H7 (cell line): ENCODE measurements at regions not wholly inside any gene's neighbourhood (a gene's known extent, or its start where the extent isn't known, plus 50 kb on each side); places are given as distances from the start of the nearest gene placed in this dataset.

Experiments used
- DNase-seq: peaks from one replicate; pipeline ENCODE4 v3.0.0; 2012
- H3K27me3 ChIP-seq: 2 replicates; pipeline ENCODE4 v1.6.0; 2011; ENCODE audit warnings: mild to moderate bottlenecking, low read length; ENCODE audit not compliant: control insufficient read depth, insufficient read depth
- H3K36me3 ChIP-seq: replicated peaks from 2 replicates; pipeline ENCODE4 v1.5.1; 2011; ENCODE audit warnings: low read length; ENCODE audit not compliant: control insufficient read depth, insufficient read depth
- H3K4me3 ChIP-seq: 2 replicates; pipeline ENCODE4 v1.5.1; 2011; ENCODE audit warnings: low read depth, mild to moderate bottlenecking, control low read depth, low read length, moderate library complexity; ENCODE audit not compliant: insufficient read depth

DNA sequence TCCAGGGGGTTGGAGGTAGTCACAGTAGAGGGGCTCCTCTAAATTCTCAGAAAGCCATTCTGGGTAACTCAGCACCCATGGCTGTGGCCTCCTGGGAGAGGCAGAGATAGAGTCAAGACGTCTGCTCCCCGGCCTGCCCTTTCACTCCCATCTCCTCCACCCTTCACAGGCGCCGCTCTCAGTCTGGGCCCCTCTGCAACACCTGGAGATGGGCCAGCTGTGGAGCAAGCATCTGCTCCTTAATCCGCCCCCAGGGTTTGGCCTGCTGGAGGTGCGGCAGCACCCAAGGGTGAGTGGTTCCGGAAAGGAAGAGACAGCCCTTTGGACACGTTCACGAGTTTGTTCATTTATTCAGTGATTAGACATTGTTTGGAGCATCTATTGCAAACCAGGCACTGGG, 271.3 kb downstream of the BMP7 start:
- Histone ChIP-seq H3K36me3 (no peaks in the 10 kb centered on the region), H3K27me3 (no peaks in the 10 kb centered on the region), H3K4me3 (no peak overlapping the region)
- DNase-seq: no peak

DNA sequence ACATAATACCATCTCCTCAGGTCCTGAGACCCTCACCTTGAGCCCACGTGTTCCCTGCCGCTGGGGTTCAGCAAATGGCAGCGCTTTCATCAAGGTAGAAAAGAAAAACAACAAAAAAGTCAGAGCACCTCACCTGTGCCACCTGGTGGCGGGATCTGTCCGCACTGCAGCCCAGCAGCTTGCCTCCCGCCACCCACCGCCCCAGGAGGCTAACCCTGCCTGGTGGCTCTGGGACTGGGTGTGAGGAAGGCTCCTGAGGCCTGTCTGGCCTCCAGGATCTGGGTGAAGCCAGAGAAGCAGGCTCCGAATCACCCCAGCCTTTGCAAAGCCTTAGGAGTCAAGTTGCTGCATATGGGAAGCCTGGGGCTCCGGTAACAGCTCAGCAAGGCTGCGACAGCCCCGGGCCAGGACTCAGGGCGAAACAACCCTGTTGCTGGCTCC, 270.8 kb downstream of the BMP7 start:
- DNase-seq: peak; percentile 92
- Histone ChIP-seq H3K27me3 (no peaks in the 10 kb centered on the region), H3K4me3 (no peak overlapping the region), H3K36me3 (no peaks in the 10 kb centered on the region)

DNA sequence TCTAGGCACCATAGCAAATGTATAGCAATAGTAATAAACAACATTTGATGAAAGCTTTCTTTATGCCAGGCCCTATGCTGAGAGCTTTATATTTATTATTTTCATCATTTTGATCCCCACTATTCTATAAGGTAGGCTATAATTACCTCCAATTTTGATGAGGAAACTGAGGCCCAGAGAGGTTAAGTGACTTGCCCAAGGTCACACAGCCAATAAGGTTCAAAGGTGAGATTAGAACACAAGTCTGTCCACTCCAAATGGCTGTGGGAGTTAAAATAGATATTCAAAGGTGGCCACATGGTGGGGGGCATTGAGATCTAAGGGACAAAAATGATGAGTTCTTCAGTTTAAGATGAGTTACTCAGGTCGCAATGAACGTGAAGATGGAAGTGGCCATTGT, 269.9 kb downstream of the BMP7 start:
- no peak overlapping the region for H3K4me3 ChIP-seq
- H3K36me3 ChIP-seq: no peaks in the 10 kb centered on the region
- DNase-seq: no peak
- no peaks in the 10 kb centered on the region for H3K27me3 ChIP-seq

DNA sequence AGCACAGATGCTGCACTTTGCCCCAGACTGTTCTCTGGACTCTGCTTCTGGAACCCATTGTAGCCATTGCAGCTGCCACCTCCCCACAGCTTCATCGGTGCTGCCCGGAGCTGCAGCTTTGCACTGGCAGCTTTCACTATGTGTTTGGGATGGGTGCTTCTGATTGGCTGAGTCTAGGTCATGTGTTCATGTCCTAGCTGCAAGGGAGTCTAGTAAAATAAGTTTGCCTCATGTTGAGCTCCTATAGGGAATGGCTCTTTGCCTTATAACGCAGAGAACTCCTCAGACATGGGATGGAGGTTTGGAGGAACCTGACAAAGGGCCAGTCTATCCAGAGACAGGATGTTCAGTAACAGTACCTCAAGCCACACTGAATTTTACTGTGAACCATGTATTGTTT, 268.0 kb downstream of the BMP7 start:
- H3K27me3 ChIP-seq: peaks cover under 1% of the 10 kb centered on the region; the same call in 1 of the 2 replicates
- no peaks in the 10 kb centered on the region for H3K36me3 ChIP-seq
- H3K4me3 ChIP-seq: no peak overlapping the region
- no peak for DNase-seq

DNA sequence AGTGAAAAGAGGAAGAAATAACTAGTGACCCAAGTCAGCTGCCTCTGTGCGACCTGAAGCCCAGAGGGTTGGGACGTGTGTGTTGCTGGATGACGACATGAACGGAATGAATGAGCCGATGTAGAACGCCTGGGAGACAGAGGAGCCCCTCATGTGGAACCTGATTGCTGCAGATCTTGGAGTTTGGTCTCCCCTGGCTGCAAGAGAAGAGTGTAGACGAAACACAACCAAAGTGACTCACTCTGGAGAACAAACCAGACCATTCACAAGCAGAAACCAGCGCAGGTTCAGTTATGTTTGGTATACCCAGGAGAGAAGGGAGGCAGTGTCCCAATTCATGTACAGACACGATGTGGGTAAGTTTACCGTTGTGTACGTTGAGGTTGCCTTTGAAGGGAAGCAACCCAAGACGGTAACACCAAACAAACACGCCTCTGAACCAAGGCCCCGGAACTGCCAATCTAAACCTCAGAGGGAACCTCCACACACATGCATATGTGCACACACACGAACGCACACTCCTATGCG, 265.9 kb downstream of the BMP7 start:
- H3K4me3 ChIP-seq: no peak overlapping the region
- no peaks in the 10 kb centered on the region for H3K36me3 ChIP-seq
- H3K27me3 ChIP-seq: peaks cover 2% of the 10 kb centered on the region; the same call in 1 of the 2 replicates
- no peak for DNase-seq

DNA sequence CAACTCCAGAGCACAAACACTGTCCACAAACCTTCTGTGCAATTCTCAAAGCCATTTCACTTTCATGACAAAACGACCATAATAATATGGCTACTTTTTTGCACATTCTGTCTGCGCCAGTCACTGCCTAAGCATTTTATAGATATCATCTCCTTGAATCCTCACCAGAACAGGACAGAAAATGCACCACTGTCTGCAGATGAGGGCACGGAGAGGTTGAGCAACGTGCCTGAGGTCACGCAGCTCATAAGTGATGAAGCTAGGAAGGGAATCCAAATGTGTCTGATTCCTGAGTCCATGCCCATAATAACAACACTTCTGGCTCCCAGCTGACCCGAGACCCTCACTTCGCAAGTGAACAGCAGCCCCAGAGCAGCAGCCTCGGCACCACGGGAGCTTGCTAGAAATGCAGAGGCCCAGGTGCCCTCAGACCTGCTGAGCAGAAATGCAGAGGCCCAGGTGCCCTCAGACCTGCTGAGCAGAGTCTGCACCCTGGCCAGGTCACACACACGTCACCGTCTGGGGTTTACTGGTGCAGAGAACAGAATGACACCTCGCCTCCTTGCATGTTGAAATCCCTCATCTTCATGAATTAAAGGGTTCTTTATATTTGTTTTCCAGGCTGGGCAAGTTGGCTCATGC, 265.2 kb downstream of the BMP7 start:
- Histone ChIP-seq H3K27me3 (peaks cover 2% of the 10 kb centered on the region; the same call in 1 of the 2 replicates), H3K4me3 (no peak overlapping the region)

DNA sequence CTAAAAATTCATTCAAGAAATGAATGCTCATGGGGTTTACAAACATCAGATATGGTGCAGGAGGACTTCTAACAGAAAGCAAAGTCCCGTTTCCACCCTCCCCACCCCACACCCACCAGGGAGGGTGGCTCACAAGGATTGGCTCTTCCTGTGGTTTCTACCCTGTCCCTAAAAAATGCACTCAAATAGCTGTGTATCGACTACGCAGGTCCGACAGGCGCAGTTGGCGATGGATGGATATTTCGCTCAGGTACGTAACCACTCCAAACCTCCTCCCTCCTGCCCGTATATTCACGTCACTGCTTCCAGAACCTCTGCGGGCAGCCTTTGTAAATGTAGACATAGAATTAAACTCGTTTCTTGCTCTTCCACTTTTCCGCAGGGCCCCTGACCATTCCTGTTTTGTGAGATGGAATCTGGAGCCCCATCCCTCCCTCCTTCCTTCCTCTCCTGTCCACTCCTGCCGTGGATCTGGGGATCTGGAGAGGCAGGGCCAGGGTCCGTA, 264.3 kb downstream of the BMP7 start:
- no peak for DNase-seq
- no peaks in the 10 kb centered on the region for H3K36me3 ChIP-seq
- peaks cover 2% of the 10 kb centered on the region; the same call in 1 of the 2 replicates for H3K27me3 ChIP-seq
- H3K4me3 ChIP-seq: no peak overlapping the region

More for the DNA sequence above, 265.2 kb downstream of the BMP7 start:
- no peaks in the 10 kb centered on the region for H3K36me3 ChIP-seq
- DNase-seq: no peak

DNA sequence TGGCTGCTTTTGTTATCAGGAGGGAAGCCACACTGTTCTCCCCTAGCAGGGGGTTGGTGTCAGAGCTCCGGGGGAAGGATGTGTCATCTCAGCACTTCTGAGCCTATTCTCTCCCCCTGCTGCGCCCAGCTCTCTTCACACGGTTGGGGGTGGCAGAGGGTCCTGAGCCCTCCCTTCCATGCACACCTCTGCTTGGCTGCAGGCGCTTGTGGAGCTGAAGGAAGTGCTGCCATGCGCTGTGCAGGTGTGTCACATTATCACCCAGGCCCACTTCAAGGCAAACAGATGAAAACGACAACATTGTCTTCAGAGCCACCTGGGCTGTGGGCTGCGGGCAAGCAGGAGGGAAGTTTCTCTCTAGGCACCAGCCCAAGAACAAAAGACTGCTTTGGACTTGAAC, 263.4 kb downstream of the BMP7 start:
- Histone ChIP-seq H3K27me3 (peaks cover 2% of the 10 kb centered on the region; the same call in 1 of the 2 replicates), H3K4me3 (no peak overlapping the region), H3K36me3 (no peaks in the 10 kb centered on the region)
- DNase-seq: no peak

DNA sequence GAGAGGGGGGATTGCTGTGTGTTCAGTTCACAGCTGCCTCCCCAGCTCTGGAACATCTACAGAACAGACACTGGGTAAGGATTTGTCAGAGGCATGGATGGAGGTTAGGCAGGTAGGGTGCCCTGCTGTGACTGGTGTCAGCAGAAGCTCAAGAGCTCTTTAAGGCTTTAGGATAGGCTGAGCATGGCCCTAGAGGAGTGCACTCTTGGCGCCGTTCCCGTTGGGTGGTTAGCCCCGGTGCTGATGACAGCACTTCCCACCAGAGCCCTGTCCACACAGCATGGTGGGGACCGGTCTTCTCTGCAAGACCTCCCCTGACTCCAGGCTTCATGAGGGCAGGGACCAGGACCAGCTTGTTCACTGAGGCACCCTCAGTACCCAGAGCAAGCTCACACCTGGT, 262.0 kb downstream of the BMP7 start:
- DNase-seq: no peak
- Histone ChIP-seq H3K4me3 (no peak overlapping the region), H3K27me3 (peaks cover 2% of the 10 kb centered on the region; the same call in 1 of the 2 replicates), H3K36me3 (no peaks in the 10 kb centered on the region)

DNA sequence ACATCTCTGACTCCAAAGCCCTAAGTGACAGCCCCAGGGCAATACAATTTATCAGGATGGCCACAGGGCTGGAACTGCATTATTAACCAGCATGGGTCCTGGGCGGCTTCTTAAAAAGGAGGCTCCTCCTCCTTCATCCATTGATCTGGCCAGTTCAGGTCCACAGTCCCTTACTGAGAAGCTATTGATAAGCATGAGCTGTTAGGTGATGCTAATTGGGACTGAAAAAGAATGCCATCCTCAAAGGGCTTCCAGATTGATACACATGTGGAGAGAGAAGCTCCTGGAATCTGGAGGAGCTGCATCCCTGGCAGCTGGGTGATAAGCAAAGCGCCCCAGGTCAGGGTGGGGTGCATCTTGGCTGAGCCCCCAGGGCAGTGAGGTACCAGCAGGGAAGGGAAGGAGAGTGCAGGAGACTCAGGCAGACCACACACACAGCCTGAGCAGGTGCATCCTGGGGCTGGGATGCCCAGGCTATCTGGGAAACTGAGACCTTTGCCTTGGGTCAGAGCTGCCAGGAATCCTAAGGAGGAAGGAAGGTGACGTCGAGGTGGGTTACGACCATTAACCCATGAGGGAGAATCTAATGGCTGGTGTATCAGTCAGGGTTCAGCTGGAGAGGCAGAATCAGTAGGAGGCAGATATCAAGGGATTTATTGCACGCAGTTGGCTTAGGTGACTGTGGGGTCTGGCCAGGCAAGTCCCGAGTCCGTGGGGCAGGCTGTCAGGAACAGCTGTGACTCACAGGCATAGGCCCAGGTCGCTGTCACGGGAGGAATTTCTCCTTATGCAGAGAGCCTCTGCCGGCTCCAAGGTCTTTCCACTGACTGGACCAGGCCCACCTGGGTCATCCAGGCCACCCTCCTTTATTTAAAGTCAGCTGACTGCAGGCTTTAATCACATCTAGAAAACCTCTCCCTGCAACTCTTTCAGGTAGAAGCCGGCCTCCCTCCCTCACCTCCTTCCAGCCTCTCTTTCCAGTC, 261.2 kb downstream of the BMP7 start:
- Histone ChIP-seq H3K4me3 (no peak overlapping the region), H3K36me3 (no peaks in the 10 kb centered on the region), H3K27me3 (peaks cover 2% of the 10 kb centered on the region; the same call in 1 of the 2 replicates)
- no peak for DNase-seq

DNA sequence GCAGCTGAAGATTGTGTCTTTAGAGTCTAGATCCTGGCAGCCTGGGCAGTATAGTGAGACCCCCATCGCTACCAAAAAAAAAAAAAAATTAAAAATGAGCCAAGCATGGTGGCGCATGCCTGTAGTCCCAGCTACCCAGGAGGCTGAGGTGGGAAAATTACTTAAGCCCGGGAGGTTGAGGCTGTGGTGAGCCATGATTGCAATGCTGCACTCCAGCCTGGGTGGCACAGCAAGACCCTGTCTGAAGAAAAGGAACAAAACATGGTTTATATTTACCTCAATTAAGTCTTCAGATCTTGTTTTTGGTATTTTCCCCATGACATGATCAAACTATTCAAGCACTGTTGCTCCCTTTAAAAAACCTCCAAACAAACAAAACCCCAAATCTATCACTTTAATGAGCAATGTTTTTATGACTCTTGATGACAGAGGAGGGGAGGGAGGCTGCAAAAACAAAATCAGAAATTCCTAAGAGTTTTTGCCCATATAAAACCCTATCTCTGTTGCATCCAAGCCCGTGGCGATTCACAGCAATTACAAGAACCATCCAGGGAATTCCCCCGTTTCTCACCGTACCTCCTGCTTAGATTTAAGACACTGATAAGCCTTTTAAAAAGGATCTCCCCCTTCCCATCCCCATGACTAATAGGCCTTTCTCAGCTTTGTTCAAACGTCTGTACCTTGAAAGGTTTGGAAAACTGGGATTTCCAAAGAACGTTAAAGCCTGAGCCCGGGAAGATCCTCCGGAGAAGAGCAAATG, 259.9 kb downstream of the BMP7 start:
- DNase-seq: no peak
- H3K27me3 ChIP-seq: peaks cover 2% of the 10 kb centered on the region; the same call in 1 of the 2 replicates
- no peaks in the 10 kb centered on the region for H3K36me3 ChIP-seq
- H3K4me3 ChIP-seq: no peak overlapping the region

DNA sequence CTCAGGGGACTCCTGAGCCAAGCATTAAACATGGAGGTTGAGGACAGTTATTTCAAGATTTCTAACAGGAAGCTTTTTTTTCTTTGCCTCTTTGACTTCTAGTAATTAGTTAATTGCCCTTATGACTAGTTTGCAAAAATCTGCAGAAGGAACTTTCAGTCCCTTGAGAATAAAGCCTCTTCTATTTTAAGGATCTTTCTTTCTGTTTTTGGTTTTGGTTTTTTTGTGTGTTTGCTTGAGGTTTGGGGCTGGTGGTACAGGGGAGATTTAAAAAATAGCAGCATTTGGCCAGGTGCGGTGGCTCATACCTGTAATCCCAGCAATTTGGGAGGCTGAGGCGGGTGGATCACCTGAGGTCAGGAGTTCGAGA, 259.3 kb downstream of the BMP7 start:
- Histone ChIP-seq H3K36me3 (no peaks in the 10 kb centered on the region), H3K27me3 (peaks cover 2% of the 10 kb centered on the region; the same call in 1 of the 2 replicates), H3K4me3 (no peak overlapping the region)
- DNase-seq: no peak

DNA sequence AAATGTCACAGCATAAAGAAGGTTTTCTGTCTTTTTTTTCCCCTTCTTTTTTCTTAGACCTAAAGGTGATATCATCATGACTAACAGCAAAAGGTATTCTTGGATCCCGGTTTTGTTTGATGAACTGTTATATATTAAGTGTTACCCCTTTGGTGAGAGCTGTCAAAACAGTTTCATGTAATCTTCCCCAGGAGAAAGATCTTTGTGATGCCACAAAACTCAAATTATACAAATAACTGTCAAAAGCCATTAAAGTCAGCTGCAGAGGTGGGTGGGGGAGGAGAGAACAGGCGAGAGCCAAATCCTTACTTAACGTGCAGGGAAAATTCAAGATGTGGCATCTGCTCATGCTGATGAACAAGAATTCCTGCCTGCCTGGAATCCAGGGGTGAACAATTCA, 258.2 kb downstream of the BMP7 start:
- DNase-seq: no peak

DNA sequence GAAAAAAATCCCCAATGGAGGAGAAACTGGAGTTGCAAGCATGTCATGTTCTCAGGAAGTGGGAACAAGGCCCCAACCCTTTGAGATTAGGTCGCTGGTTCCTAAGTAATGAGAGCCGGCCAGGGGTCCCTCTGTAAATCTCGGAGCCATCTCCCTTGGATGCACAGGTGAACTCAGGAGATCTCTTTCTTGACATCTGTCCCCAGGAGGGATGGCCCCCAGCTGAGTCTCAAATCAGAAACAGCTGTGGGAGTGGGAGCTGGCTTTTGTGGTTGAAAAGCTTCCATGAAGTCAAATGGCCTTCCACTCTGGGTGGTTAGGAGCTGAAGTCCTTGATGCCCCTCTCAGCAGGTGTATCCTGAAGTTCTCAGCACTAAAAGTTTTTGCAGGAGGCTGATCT, 257.1 kb downstream of the BMP7 start:
- DNase-seq: no peak
- no peak overlapping the region for H3K4me3 ChIP-seq
- no peaks in the 10 kb centered on the region for H3K36me3 ChIP-seq
- H3K27me3 ChIP-seq: no peaks in the 10 kb centered on the region; the same call in 1 of the 2 replicates

More for the DNA sequence above, 258.2 kb downstream of the BMP7 start:
- no peaks in the 10 kb centered on the region for H3K36me3 ChIP-seq
- peaks cover 2% of the 10 kb centered on the region; the same call in 1 of the 2 replicates for H3K27me3 ChIP-seq
- no peak overlapping the region for H3K4me3 ChIP-seq
